ENCODE measurements at regions not wholly inside any gene's neighbourhood (a gene's known extent, or its start where the extent isn't known, plus 50 kb on each side); places are given as distances from the start of the nearest gene placed in this dataset.

DNA sequence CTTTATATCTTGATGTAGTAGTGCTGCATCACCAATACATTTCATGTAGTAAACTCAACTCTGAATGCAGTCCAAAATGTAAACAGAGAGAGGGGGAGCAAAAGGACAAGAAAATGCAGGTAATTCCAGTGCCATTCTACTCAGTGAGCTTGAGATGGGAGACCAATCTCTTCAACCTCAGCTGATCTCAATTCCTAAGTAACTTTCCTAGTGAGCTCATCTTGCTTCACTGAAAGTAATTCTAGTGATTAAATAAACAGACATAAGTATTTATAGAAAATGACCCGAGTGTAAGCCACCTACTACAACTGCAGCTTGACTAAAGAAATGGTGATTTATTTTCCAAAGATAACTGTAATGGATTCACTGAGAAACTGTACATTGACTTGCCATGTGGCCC lies 424.5 kb downstream of the DMRT2 start:
- Mint-ChIP-seq H3K36me3 (no peaks in the 10 kb centered on the region), H3K4me1 (no peaks in the 10 kb centered on the region), H3K4me3 (no peak overlapping the region), H3K27me3 (peaks cover 0 to 4% of the 10 kb centered on the region in 2 donors), H3K27ac (no peak overlapping the region), H3K9me3 (peaks cover 0 to 4% (median 0%) of the 10 kb centered on the region in 3 donors)
- ATAC-seq (replicated peaks in 1 of 4), result no peak
- ChIA-PET CTCF (no interaction called here), POLR2A (no interaction called here)
- Histone ChIP-seq H3K9me3 (no peaks in the 10 kb centered on the region), H3K4me1 (ENCODE audit: control insufficient read depth in 1 of 2, extremely low read depth in 1 of 2, insufficient read depth in 2 of 2, low read length in 2 of 2) (no peaks in the 10 kb centered on the region), H3K36me3 (ENCODE audit: control insufficient read depth in 2 of 2, extremely low read depth in 1 of 2, insufficient read depth in 1 of 2, low read length in 1 of 2) (no peaks in the 10 kb centered on the region), H3K4me3 (ENCODE audit: control insufficient read depth in 1 of 2, extremely low read depth in 1 of 2, low read length in 1 of 2) (no peak overlapping the region), H3K27me3 (replicated peaks in 1 of 2; ENCODE audit: control insufficient read depth in 2 of 2, extremely low read depth in 1 of 2, insufficient read depth in 2 of 2, low read length in 1 of 2) (no peaks in the 10 kb centered on the region), H3K27ac (ENCODE audit: low read length) (no peak overlapping the region)
- no CpG with 5 or more reads among the region's 1 CpG for WGBS (ENCODE audit: insufficient coverage)
- DNase-seq, result no peak

DNA sequence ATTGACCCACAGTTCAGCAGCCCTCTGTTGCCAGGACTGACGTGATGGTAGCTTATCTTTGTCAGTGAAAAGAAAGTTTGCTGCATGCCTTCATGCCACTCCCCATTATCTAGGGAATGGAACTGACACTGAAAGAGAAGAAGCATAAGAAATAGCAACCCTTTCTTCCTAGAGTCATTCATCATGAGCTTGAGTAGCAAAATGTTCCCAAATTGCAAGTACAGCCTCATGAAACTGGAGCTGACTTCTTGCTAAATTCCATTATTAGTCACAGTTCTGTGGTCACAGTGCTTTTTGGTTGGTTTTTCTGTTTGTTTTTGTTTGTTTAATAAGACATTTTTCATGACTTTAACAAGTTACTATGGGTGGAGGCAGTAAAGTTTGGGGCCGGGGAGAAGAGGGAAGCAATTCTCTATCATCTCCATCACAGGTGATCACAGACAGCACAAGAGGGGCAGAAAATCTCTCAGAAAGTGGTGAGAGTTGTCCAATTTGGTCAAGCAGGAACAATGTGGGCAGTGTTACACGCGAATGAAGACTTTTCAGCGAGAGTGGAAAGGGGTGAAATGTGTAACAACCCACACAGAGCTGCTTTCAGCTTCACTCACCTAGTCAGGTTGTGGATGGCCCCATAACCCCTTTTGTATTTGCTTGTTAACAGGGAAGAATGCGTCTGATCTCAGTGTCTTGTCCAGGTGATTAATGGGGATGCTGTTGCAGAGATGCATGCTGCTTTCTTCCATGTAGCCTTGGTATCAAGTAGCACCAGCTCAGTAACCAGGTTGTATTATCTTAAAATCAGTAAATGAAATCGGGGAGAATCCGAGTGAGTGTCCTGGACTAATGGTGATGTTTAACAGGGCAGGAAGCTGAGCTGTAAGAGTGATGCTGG lies 440.4 kb downstream of the DMRT2 start:
- peaks cover 0 to 8% (median 3%) of the 10 kb centered on the region in 3 donors for H3K9me3 Mint-ChIP-seq
- CTCF ChIA-PET, result no interaction called here
- WGBS (ENCODE audit: insufficient coverage), result 37% methylated on average over 3 of the region's 8 CpGs
- no peaks in the 10 kb centered on the region for H3K27me3 Mint-ChIP-seq
- no peak overlapping the region for H3K4me3 Mint-ChIP-seq
- Histone ChIP-seq H3K27ac (ENCODE audit: low read length) (no peak overlapping the region), H3K4me1 (ENCODE audit: control insufficient read depth in 1 of 2, extremely low read depth in 1 of 2, insufficient read depth in 2 of 2, low read length in 2 of 2) (no peaks in the 10 kb centered on the region), H3K27me3 (replicated peaks in 1 of 2; ENCODE audit: control insufficient read depth in 2 of 2, extremely low read depth in 1 of 2, insufficient read depth in 2 of 2, low read length in 1 of 2) (no peaks in the 10 kb centered on the region), H3K36me3 (ENCODE audit: control insufficient read depth in 2 of 2, extremely low read depth in 1 of 2, insufficient read depth in 1 of 2, low read length in 1 of 2) (no peaks in the 10 kb centered on the region), H3K9me3 (peaks cover 3% of the 10 kb centered on the region), H3K4me3 (ENCODE audit: control insufficient read depth in 1 of 2, extremely low read depth in 1 of 2, low read length in 1 of 2) (no peak overlapping the region)
- POLR2A ChIA-PET, result no interaction called here
- H3K4me1 Mint-ChIP-seq, result no peaks in the 10 kb centered on the region
- ATAC-seq (replicated peaks in 1 of 4), result no peak
- H3K36me3 Mint-ChIP-seq, result no peaks in the 10 kb centered on the region
- no peak overlapping the region for H3K27ac Mint-ChIP-seq
- DNase-seq, result no peak

DNA sequence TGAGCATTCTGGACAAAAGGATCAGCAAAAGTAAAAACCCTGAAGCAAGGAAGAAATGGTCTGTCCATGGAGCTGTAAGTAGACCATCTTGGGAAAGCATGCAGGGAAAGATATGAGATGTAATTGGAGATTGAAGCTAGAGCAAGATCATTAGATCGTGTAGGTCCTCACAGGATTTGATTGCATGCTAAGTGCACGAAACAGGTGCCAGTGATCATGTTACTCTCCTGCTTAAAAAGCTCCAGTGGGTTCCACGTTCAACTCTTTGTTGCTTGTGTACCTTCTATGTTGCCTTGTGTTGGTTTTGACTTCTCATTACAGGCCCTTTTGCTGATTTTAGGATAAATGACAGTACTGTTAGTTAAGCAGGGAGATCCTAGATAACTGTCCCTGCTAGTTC lies 442.0 kb downstream of the DMRT2 start:
- Mint-ChIP-seq H3K27me3 (no peaks in the 10 kb centered on the region), H3K4me3 (no peak overlapping the region), H3K27ac (no peak overlapping the region), H3K9me3 (peaks cover 0 to 8% (median 3%) of the 10 kb centered on the region in 3 donors), H3K36me3 (no peaks in the 10 kb centered on the region), H3K4me1 (no peaks in the 10 kb centered on the region)
- no peak for ATAC-seq (replicated peaks in 1 of 4)
- Histone ChIP-seq H3K27ac (ENCODE audit: low read length) (no peak overlapping the region), H3K4me1 (ENCODE audit: control insufficient read depth in 1 of 2, extremely low read depth in 1 of 2, insufficient read depth in 2 of 2, low read length in 2 of 2) (no peaks in the 10 kb centered on the region), H3K4me3 (ENCODE audit: control insufficient read depth in 1 of 2, extremely low read depth in 1 of 2, low read length in 1 of 2) (no peak overlapping the region), H3K36me3 (ENCODE audit: control insufficient read depth in 2 of 2, extremely low read depth in 1 of 2, insufficient read depth in 1 of 2, low read length in 1 of 2) (no peaks in the 10 kb centered on the region), H3K27me3 (replicated peaks in 1 of 2; ENCODE audit: control insufficient read depth in 2 of 2, extremely low read depth in 1 of 2, insufficient read depth in 2 of 2, low read length in 1 of 2) (no peaks in the 10 kb centered on the region), H3K9me3 (peaks cover 3% of the 10 kb centered on the region)
- POLR2A ChIA-PET, result no interaction called here
- no peak for DNase-seq
- CTCF ChIA-PET, result no interaction called here
- WGBS (ENCODE audit: insufficient coverage), result 73% methylated on average over 2 of the region's 3 CpGs

DNA sequence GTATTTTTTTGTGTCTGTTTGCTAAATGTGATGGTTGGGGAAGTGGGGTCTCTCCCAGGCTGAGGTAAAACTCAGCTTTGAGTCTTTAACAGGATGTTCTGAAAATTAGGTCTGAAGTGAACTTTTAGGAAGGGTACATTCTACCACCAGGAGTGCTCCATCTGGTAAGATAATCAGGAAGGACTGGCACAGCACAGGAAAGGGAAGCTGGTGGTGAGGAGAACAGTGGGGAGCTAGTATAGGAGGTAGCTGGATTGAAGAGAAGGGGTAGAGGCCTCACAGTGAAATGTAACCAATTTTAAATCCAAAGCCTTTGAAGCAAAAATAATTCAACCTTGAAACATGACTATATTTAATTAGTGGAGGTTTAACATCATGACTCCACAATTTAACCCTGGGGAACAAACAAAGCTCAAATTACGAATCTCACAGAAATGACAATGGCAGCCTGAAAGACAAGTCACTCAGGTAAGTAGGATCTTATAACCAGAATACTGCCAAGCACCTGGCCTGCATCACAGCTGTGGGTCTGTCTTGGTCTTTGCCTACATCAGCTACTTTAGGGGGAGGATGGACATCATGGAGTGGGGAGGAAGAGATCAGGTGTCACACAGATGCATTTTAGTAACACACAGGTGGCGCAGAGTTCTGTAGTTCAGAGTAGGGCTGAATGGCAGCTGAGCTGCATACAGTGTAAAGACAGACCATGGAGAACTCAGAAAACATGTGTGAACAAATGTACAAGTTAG lies 445.3 kb downstream of the DMRT2 start:
- DNase-seq (no peak), ATAC-seq (replicated peaks in 1 of 4) (no peak)
- Histone ChIP-seq H3K27ac (ENCODE audit: low read length) (no peak overlapping the region), H3K4me1 (ENCODE audit: control insufficient read depth in 1 of 2, extremely low read depth in 1 of 2, insufficient read depth in 2 of 2, low read length in 2 of 2) (no peaks in the 10 kb centered on the region), H3K4me3 (ENCODE audit: control insufficient read depth in 1 of 2, extremely low read depth in 1 of 2, low read length in 1 of 2) (no peak overlapping the region), H3K36me3 (ENCODE audit: control insufficient read depth in 2 of 2, extremely low read depth in 1 of 2, insufficient read depth in 1 of 2, low read length in 1 of 2) (no peaks in the 10 kb centered on the region), H3K27me3 (replicated peaks in 1 of 2; ENCODE audit: control insufficient read depth in 2 of 2, extremely low read depth in 1 of 2, insufficient read depth in 2 of 2, low read length in 1 of 2) (no peaks in the 10 kb centered on the region), H3K9me3 (peaks cover 3% of the 10 kb centered on the region)
- Mint-ChIP-seq H3K27me3 (no peaks in the 10 kb centered on the region), H3K36me3 (no peaks in the 10 kb centered on the region), H3K9me3 (no peaks in the 10 kb centered on the region), H3K4me1 (no peaks in the 10 kb centered on the region), H3K27ac (no peak overlapping the region), H3K4me3 (no peak overlapping the region)
- 100% methylated on average over 1 of the region's 2 CpGs for WGBS (ENCODE audit: insufficient coverage)
- ChIA-PET POLR2A (no interaction called here), CTCF (no interaction called here)

DNA sequence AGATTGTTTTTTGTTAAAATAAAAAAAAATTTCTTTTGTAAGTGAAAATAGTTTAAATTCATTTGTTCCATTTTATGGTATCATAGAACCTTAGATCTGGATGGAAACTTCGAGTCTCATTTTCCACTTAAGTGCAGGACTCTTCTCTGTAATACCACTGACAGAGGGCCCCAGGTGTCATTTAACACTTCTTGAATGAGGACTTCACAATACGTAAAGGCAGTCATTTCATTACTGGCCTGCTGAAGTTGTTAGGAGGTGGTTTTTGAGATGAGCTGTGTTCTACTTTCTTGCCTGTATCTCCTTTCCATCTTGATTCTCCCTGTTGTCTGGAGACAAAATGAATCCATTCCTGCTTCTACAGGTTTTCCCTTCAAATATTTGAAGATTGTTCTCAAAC lies 455.3 kb downstream of the DMRT2 start:
- ChIA-PET CTCF (no interaction called here), POLR2A (no interaction called here)
- Histone ChIP-seq H3K9me3 (no peaks in the 10 kb centered on the region), H3K36me3 (ENCODE audit: control insufficient read depth in 2 of 2, extremely low read depth in 1 of 2, insufficient read depth in 1 of 2, low read length in 1 of 2) (no peaks in the 10 kb centered on the region), H3K4me3 (ENCODE audit: control insufficient read depth in 1 of 2, extremely low read depth in 1 of 2, low read length in 1 of 2) (no peak overlapping the region), H3K27ac (ENCODE audit: low read length) (no peak overlapping the region), H3K27me3 (replicated peaks in 1 of 2; ENCODE audit: control insufficient read depth in 2 of 2, extremely low read depth in 1 of 2, insufficient read depth in 2 of 2, low read length in 1 of 2) (no peaks in the 10 kb centered on the region), H3K4me1 (ENCODE audit: control insufficient read depth in 1 of 2, extremely low read depth in 1 of 2, insufficient read depth in 2 of 2, low read length in 2 of 2) (no peaks in the 10 kb centered on the region)
- no peak for ATAC-seq (replicated peaks in 1 of 4)
- no peaks in the 10 kb centered on the region for H3K36me3 Mint-ChIP-seq
- H3K4me3 Mint-ChIP-seq, result no peak overlapping the region
- WGBS (ENCODE audit: insufficient coverage), result no CpG with 5 or more reads among the region's 2 CpGs
- DNase-seq, result no peak
- H3K9me3 Mint-ChIP-seq, result peaks cover 0 to 3% (median 0%) of the 10 kb centered on the region in 3 donors
- H3K4me1 Mint-ChIP-seq, result no peaks in the 10 kb centered on the region
- H3K27ac Mint-ChIP-seq, result no peak overlapping the region
- peaks cover 4 to 5% of the 10 kb centered on the region in 2 donors for H3K27me3 Mint-ChIP-seq

DNA sequence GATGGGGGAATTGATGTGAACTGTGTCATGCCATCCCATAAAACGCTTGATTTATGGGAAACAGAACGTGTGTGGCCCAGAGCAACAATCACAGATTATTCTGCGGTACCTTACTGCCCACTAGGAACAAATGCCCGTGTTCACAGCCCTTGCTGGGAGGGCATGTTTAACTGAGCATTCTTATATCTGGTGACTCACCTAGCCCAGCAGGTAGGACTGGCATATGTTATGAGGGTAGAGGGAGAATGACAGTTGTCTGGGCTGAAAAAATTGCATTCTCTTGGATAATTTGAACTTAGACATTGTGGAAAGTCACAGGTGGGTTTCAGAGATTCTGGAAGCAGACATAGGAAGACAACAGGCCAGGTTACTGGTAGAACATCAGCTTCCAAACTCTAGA lies 460.6 kb downstream of the DMRT2 start:
- no peak overlapping the region for H3K27ac ChIP-seq (ENCODE audit: low read length)
- Mint-ChIP-seq H3K36me3 (no peaks in the 10 kb centered on the region), H3K9me3 (no peaks in the 10 kb centered on the region), H3K4me3 (no peak overlapping the region), H3K27me3 (peaks cover 5 to 10% of the 10 kb centered on the region in 2 donors), H3K4me1 (no peaks in the 10 kb centered on the region), H3K27ac (no peak overlapping the region)
- no peaks in the 10 kb centered on the region for H3K27me3 ChIP-seq (replicated peaks in 1 of 2; ENCODE audit: control insufficient read depth in 2 of 2, extremely low read depth in 1 of 2, insufficient read depth in 2 of 2, low read length in 1 of 2)
- ATAC-seq (replicated peaks in 1 of 4) (no peak), DNase-seq (no peak)
- ChIA-PET CTCF (no interaction called here), POLR2A (no interaction called here)
- H3K36me3 ChIP-seq (ENCODE audit: control insufficient read depth in 2 of 2, extremely low read depth in 1 of 2, insufficient read depth in 1 of 2, low read length in 1 of 2), result no peaks in the 10 kb centered on the region
- no peaks in the 10 kb centered on the region for H3K9me3 ChIP-seq
- no peaks in the 10 kb centered on the region for H3K4me1 ChIP-seq (ENCODE audit: control insufficient read depth in 1 of 2, extremely low read depth in 1 of 2, insufficient read depth in 2 of 2, low read length in 2 of 2)
- 92% methylated on average over 4 of the region's 4 CpGs for WGBS (ENCODE audit: insufficient coverage)
- H3K4me3 ChIP-seq (ENCODE audit: control insufficient read depth in 1 of 2, extremely low read depth in 1 of 2, low read length in 1 of 2), result no peak overlapping the region

Measured in T-cell (primary cell).